ENCODE measurements at regions not wholly inside any gene's neighbourhood (a gene's known extent, or its start where the extent isn't known, plus 50 kb on each side); places are given as distances from the start of the nearest gene placed in this dataset.

- no peak overlapping the region for H4K12ac ChIP-seq (ENCODE audit: low read depth, low read length)
- no peak for DNase-seq
- H4K8ac ChIP-seq (ENCODE audit: low read depth, low read length): no peak overlapping the region
- H3K14ac ChIP-seq (ENCODE audit: low read length): no peak overlapping the region
- no peak overlapping the region for H3K23ac ChIP-seq (ENCODE audit: low read length)
- no peak overlapping the region for H3K18ac ChIP-seq (ENCODE audit: low read length)
- no peak overlapping the region for H3K9ac ChIP-seq (ENCODE audit: low read length)
- no peaks in the 10 kb centered on the region for H3K36me3 ChIP-seq (ENCODE audit: control insufficient read depth in 1 of 2, insufficient read depth in 2 of 2, low read length in 2 of 2)
- no peak overlapping the region for H3K4me3 ChIP-seq (ENCODE audit: low read depth, low read length)
- no peak overlapping the region for H2AFZ ChIP-seq (ENCODE audit: insufficient read depth, low read length, poor library complexity)
- WGBS (ENCODE audit: extremely low coverage, insufficient coverage, insufficient read length): no CpG with 5 or more reads among the region's 8 CpGs
- H3K79me2 ChIP-seq (ENCODE audit: control insufficient read depth, insufficient read depth, low read length, poor library complexity): no peaks in the 10 kb centered on the region
- no peaks in the 10 kb centered on the region for H3K79me1 ChIP-seq (ENCODE audit: low read length)
- H3K27me3 ChIP-seq (ENCODE audit: insufficient read depth, low read length): no peaks in the 10 kb centered on the region
- no peaks in the 10 kb centered on the region for H3K4me1 ChIP-seq (ENCODE audit: control insufficient read depth in 1 of 2, insufficient read depth in 2 of 2, low read length in 2 of 2)
- H3K9me3 ChIP-seq (ENCODE audit: insufficient read depth, low read depth, low read length): no peaks in the 10 kb centered on the region
- H2BK120ac ChIP-seq (ENCODE audit: insufficient read depth, low read length, poor library complexity): no peak overlapping the region
- H3K4ac ChIP-seq (ENCODE audit: low read depth, low read length): no peak overlapping the region
- H3K4me2 ChIP-seq (ENCODE audit: low read length): no peak overlapping the region
- no peak overlapping the region for H2AK5ac ChIP-seq (ENCODE audit: low read length)
- no peak overlapping the region for H2BK5ac ChIP-seq (ENCODE audit: low read depth, low read length, poor library complexity)
- no peak overlapping the region for H3K27ac ChIP-seq (ENCODE audit: low read depth, low read length)
- no peak overlapping the region for H2BK12ac ChIP-seq (ENCODE audit: low read length)
- no peak overlapping the region for H4K91ac ChIP-seq (ENCODE audit: low read depth, low read length)
Measured at GRCh38 chr3:193052354-193053045, 134.8 kb upstream of the MB21D2 start.

DNA sequence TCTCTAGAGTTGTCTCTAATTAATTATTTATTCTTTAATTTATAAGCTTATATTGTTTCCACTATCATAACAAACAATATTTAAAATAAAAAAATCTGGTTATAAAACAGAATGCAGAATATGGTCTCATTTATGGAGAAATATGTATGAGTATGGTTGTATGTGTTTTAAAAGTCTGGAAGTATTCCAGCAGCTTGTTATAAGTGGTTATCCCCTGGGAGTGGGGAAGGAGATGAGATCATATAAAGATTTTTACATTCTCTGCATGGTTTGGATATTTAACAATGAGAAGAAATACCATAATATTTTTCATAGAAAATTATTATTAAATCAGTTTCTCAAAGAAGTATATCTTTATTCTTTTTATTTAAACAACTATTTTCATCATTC lies 135.4 kb upstream of the MB21D2 start:
- Histone ChIP-seq H2AFZ (ENCODE audit: insufficient read depth, low read length, poor library complexity) (no peak overlapping the region), H3K9me3 (ENCODE audit: insufficient read depth, low read depth, low read length) (no peaks in the 10 kb centered on the region), H2BK120ac (ENCODE audit: insufficient read depth, low read length, poor library complexity) (no peak overlapping the region), H3K14ac (ENCODE audit: low read length) (no peak overlapping the region), H3K18ac (ENCODE audit: low read length) (no peak overlapping the region), H3K23ac (ENCODE audit: low read length) (no peak overlapping the region), H3K36me3 (ENCODE audit: control insufficient read depth in 1 of 2, insufficient read depth in 2 of 2, low read length in 2 of 2) (no peaks in the 10 kb centered on the region), H3K27ac (ENCODE audit: low read depth, low read length) (no peak overlapping the region), H4K8ac (ENCODE audit: low read depth, low read length) (no peak overlapping the region), H4K91ac (ENCODE audit: low read depth, low read length) (no peak overlapping the region), H3K27me3 (ENCODE audit: insufficient read depth, low read length) (no peaks in the 10 kb centered on the region), H2BK5ac (ENCODE audit: low read depth, low read length, poor library complexity) (no peak overlapping the region), H3K4me2 (ENCODE audit: low read length) (no peak overlapping the region), H3K4me1 (ENCODE audit: control insufficient read depth in 1 of 2, insufficient read depth in 2 of 2, low read length in 2 of 2) (no peaks in the 10 kb centered on the region), H3K9ac (ENCODE audit: low read length) (no peak overlapping the region), H4K12ac (ENCODE audit: low read depth, low read length) (no peak overlapping the region), H3K4me3 (ENCODE audit: low read depth, low read length) (no peak overlapping the region), H2BK12ac (ENCODE audit: low read length) (no peak overlapping the region), H3K79me2 (ENCODE audit: control insufficient read depth, insufficient read depth, low read length, poor library complexity) (no peaks in the 10 kb centered on the region), H3K4ac (ENCODE audit: low read depth, low read length) (no peak overlapping the region), H3K79me1 (ENCODE audit: low read length) (no peaks in the 10 kb centered on the region), H2AK5ac (ENCODE audit: low read length) (no peak overlapping the region)
- DNase-seq: no peak

DNA sequence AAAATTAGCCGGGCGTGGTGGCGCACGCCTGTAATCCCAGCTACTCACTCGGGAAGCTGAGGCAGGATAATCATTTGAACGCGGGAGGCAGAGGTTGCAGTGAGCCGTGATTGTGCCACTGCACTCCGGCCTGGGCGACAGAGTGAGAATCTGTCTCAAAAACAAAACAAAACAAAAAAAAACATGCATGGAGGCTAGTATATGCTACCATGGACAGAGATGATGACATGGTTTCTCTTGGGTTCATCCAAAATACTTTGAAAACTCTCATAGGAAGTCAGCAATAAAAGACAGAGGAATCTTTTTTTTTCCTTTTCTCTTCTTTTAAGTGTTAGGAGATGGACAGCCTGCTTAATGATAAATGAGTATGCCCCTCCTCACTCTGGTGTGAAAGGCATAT lies 137.7 kb upstream of the MB21D2 start:
- Histone ChIP-seq H3K79me2 (ENCODE audit: control insufficient read depth, insufficient read depth, low read length, poor library complexity) (no peaks in the 10 kb centered on the region), H2BK120ac (ENCODE audit: insufficient read depth, low read length, poor library complexity) (no peak overlapping the region), H3K4me2 (ENCODE audit: low read length) (no peak overlapping the region), H3K9me3 (ENCODE audit: insufficient read depth, low read depth, low read length) (no peaks in the 10 kb centered on the region), H2BK12ac (ENCODE audit: low read length) (no peak overlapping the region), H3K4ac (ENCODE audit: low read depth, low read length) (no peak overlapping the region), H3K79me1 (ENCODE audit: low read length) (no peaks in the 10 kb centered on the region), H3K27ac (ENCODE audit: low read depth, low read length) (no peak overlapping the region), H3K9ac (ENCODE audit: low read length) (no peak overlapping the region), H4K91ac (ENCODE audit: low read depth, low read length) (no peak overlapping the region), H4K12ac (ENCODE audit: low read depth, low read length) (no peak overlapping the region), H2AK5ac (ENCODE audit: low read length) (no peak overlapping the region), H3K23ac (ENCODE audit: low read length) (no peak overlapping the region), H4K8ac (ENCODE audit: low read depth, low read length) (no peak overlapping the region), H2BK5ac (ENCODE audit: low read depth, low read length, poor library complexity) (no peak overlapping the region), H3K18ac (ENCODE audit: low read length) (no peak overlapping the region), H3K4me1 (ENCODE audit: control insufficient read depth in 1 of 2, insufficient read depth in 2 of 2, low read length in 2 of 2) (no peaks in the 10 kb centered on the region), H3K36me3 (ENCODE audit: control insufficient read depth in 1 of 2, insufficient read depth in 2 of 2, low read length in 2 of 2) (no peaks in the 10 kb centered on the region), H3K4me3 (ENCODE audit: low read depth, low read length) (no peak overlapping the region), H2AFZ (ENCODE audit: insufficient read depth, low read length, poor library complexity) (no peak overlapping the region), H3K14ac (ENCODE audit: low read length) (no peak overlapping the region), H3K27me3 (ENCODE audit: insufficient read depth, low read length) (no peaks in the 10 kb centered on the region)
- WGBS (ENCODE audit: extremely low coverage, insufficient coverage, insufficient read length): no CpG with 5 or more reads among the region's 10 CpGs
- DNase-seq: no peak

DNA sequence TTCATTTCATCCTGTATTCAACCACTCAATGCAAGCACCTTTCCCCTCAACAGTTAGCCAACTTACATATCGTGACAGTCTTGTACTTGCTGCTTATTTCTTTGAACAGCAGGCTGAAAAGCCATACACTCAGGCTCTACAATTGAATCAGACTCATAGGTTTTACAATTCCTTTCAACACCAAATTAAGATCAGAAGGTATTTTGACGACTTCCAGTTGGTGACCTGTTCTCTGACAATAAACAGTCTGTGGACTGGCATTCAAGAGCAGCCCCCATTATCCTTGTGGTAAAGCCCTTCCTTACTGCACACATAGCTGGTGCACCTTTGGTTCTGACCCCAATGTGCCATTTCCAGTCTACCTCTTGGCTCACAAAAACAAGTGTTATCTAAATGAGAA lies 140.0 kb upstream of the MB21D2 start:
- no CpG with 5 or more reads among the region's 2 CpGs for WGBS (ENCODE audit: extremely low coverage, insufficient coverage, insufficient read length)
- Histone ChIP-seq H3K4ac (ENCODE audit: low read depth, low read length) (no peak overlapping the region), H3K23ac (ENCODE audit: low read length) (no peak overlapping the region), H2BK12ac (ENCODE audit: low read length) (no peak overlapping the region), H2BK5ac (ENCODE audit: low read depth, low read length, poor library complexity) (no peak overlapping the region), H3K4me2 (ENCODE audit: low read length) (no peak overlapping the region), H3K9me3 (ENCODE audit: insufficient read depth, low read depth, low read length) (no peaks in the 10 kb centered on the region), H4K12ac (ENCODE audit: low read depth, low read length) (no peak overlapping the region), H3K4me1 (ENCODE audit: control insufficient read depth in 1 of 2, insufficient read depth in 2 of 2, low read length in 2 of 2) (no peaks in the 10 kb centered on the region), H4K91ac (ENCODE audit: low read depth, low read length) (no peak overlapping the region), H3K27ac (ENCODE audit: low read depth, low read length) (no peak overlapping the region), H3K36me3 (ENCODE audit: control insufficient read depth in 1 of 2, insufficient read depth in 2 of 2, low read length in 2 of 2) (no peaks in the 10 kb centered on the region), H4K8ac (ENCODE audit: low read depth, low read length) (no peak overlapping the region), H3K14ac (ENCODE audit: low read length) (no peak overlapping the region), H2AK5ac (ENCODE audit: low read length) (no peak overlapping the region), H3K79me2 (ENCODE audit: control insufficient read depth, insufficient read depth, low read length, poor library complexity) (no peaks in the 10 kb centered on the region), H3K79me1 (ENCODE audit: low read length) (no peaks in the 10 kb centered on the region), H3K27me3 (ENCODE audit: insufficient read depth, low read length) (no peaks in the 10 kb centered on the region), H3K9ac (ENCODE audit: low read length) (no peak overlapping the region), H2BK120ac (ENCODE audit: insufficient read depth, low read length, poor library complexity) (no peak overlapping the region), H3K4me3 (ENCODE audit: low read depth, low read length) (no peak overlapping the region), H2AFZ (ENCODE audit: insufficient read depth, low read length, poor library complexity) (no peak overlapping the region), H3K18ac (ENCODE audit: low read length) (no peak overlapping the region)
- DNase-seq: no peak

Data from trophoblast cell (in vitro differentiated cells and primary cell).